ENCODE measurements at regions not wholly inside any gene's neighbourhood (a gene's known extent, or its start where the extent isn't known, plus 50 kb on each side); places are given as distances from the start of the nearest gene placed in this dataset.

GRCh38 chr1:8083739-8084484, 57.8 kb upstream of the ERRFI1 start:
- no peak for DNase-seq

GRCh38 chr1:8082945-8083344, 56.8 kb upstream of the ERRFI1 start:
- no peak for DNase-seq

- no peak for DNase-seq
These were observed 52.1 kb upstream of the ERRFI1 start for GRCh38 chr1:8078176-8078671.

- DNase-seq, result no peak
These were observed 51.5 kb upstream of the ERRFI1 start for GRCh38 chr1:8077602-8078001.

- no peak for DNase-seq
These were observed 51.0 kb upstream of the ERRFI1 start for GRCh38 chr1:8077120-8077573.

- no peak for DNase-seq
These were observed 50.1 kb upstream of the ERRFI1 start for GRCh38 chr1:8076176-8076575.
